NCI-H345 (cell line): ENCODE measurements at regions not wholly inside any gene's neighbourhood (a gene's known extent, or its start where the extent isn't known, plus 50 kb on each side); places are given as distances from the start of the nearest gene placed in this dataset.

Source experiments
- DNase-seq: peaks from one replicate; lab custom pipeline; 2025; lab: John Stamatoyannopoulos, UW

DNA sequence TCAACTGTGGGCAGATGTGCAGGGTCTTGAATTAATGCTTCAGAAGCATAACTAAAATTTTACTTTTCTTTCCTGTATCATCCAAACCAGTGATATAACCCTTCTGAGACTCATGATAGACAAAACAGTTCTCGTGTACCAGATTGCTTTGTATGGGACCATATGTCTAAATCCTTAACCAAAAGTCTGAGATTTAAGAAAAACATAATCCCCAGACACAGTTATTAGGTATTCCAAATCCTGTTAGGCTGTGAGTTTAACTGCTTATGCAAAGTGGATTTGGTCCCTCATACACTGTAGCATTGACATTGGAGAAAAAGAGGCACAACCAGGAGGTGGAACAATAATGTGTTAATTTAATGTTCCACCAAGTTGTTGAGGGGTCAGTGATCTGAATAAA lies 235.0 kb downstream of the PMAIP1 start:
- no peak for DNase-seq

GRCh38 chr18:60130284-60130683 lies 230.5 kb downstream of the PMAIP1 start:
- no peak for DNase-seq

DNA sequence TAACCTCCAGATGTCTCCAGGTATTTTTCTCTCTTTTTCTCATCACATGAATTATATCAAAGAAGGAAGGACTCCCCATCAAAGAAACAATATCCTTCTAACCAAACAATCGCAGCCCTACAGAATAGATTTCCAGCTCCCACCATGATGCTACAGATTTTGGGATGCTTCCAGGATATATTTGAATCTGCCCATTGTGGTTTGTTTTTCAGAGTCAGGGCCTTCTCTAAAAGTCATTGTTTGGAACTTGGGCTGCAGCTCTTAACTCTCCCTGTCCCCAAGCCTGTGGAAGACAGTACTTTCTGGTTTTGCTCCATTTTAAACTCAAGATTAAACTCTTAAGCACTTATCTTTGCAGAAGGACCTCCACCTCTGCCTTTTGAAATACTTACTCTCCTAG lies 223.2 kb downstream of the PMAIP1 start:
- no peak for DNase-seq

DNA sequence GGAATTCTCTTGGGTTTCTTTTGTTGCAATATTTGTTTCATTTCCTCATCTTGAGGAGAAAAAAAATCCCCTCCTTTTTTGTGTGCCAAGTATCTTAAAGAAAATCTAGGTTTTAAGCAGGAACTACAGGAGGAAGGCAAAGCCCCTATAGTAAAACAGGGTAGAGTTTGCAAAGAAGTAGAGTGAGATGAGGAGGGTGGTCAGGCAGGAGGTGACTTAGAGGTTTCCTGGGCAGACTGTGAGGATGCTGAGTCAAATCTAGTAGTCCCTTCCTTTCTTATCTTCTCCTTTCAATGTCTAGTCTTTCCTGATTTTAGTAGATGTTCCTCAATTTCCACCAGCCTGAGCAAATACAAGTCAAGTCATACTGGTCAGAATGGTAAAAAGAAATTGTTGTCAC lies 222.5 kb downstream of the PMAIP1 start:
- DNase-seq, result no peak

- no peak for DNase-seq
Measured at GRCh38 chr18:60120231-60120750, 220.5 kb downstream of the PMAIP1 start.

GRCh38 chr18:60117321-60117720 lies 217.5 kb downstream of the PMAIP1 start:
- DNase-seq, result no peak

DNA sequence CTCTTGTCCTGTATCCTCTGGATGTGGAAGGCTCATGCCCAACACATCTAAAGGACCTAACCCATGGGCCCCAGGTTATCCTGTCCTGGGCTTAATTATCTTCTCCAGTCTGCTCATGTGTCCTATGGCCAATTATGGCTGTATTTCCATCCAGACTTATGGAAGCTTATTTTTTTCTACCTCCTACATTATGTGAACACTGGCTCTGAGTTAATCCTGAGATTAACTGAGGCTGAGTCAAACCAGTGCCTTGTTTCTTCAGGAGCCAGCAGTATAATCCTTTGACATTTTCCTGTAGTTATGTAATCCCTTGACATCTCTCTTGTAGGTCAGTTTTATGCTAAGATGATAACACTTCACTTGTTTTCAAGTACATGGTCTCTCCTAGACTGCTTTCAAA lies 213.6 kb downstream of the PMAIP1 start:
- no peak for DNase-seq

GRCh38 chr18:60112369-60112768 lies 212.6 kb downstream of the PMAIP1 start:
- DNase-seq, result no peak

GRCh38 chr18:60111525-60111924 lies 211.7 kb downstream of the PMAIP1 start:
- no peak for DNase-seq

DNA sequence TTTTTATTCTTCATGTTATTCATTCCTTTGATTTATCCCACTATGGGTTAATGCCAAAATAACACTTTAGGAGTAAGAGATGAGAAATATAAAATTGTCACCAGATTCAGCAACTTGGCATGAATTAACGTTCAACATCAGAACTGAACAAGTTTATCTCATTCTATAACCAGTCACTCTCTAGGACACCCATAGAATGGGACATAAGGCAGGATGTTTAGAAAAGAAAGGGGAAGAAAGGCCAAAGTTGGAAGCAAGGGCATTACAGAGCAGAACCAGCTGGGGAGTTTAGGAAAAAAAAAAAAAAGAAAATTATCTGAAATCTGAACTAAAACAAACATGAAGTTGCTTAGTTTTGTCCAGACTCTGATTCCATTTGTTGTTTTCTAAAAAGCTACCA lies 211.0 kb downstream of the PMAIP1 start:
- DNase-seq, result no peak

GRCh38 chr18:60100778-60101177 lies 201.0 kb downstream of the PMAIP1 start:
- DNase-seq, result no peak

DNA sequence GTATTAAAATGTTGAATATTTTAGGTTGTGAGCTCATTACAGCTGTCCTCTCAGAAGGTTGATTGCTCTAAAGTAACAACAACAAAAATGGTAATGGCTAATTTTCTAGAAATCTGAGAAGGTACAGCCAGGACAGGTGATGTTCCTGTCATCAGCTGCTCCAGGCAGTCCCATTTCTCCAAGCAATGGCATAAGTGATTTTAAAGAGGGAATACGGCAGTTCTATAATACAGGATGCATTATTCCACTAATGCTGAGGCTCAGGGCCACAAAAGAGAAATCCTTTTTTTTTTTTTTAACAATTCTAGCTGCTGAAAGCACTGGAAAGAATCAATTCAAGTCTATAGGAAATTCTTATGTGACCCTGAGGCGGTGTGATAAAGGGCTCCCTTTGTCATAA lies 199.9 kb downstream of the PMAIP1 start:
- DNase-seq, result no peak

GRCh38 chr18:60096428-60096827 lies 196.6 kb downstream of the PMAIP1 start:
- DNase-seq, result no peak

GRCh38 chr18:60092073-60092472 lies 192.3 kb downstream of the PMAIP1 start:
- no peak for DNase-seq

GRCh38 chr18:60090170-60090569 lies 190.4 kb downstream of the PMAIP1 start:
- no peak for DNase-seq

DNA sequence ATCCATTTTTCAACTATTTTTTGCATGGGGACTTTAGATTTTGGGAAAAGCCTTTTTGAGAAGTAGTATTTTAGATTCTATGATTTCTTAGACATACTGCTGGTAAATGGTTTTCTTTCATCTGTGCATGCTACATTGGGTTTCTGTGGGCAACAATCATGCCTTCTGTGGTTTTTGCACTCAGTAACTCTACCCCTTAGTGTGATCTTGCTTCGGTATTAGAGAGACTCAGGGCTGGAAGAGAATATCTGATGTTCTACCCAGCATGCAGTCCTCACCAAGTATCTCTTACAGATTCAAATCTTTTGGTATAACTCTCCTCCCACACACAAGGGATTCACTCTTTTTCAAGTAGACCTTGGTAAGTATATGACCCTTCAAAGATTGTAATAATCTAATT lies 183.0 kb downstream of the PMAIP1 start:
- no peak for DNase-seq

DNA sequence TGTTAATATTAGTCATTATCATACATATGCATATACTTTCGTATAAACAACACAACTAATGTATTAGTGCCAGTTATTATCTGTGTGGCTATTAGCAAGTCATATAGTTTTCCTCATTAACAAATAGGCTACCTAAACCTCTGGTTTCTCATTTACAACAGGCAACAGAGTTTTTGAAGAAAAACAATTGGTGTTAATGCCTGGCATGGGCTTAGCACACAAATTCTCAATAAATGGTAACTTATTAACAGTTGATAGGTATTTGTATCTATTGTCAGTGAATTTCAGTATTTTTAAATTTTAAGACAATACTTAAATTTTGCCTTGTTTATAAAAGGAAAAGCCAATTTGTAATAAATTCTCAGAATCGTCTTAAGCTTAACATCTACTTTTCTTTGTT lies 182.5 kb downstream of the PMAIP1 start:
- DNase-seq, result no peak

- no peak for DNase-seq
Measured at GRCh38 chr18:60075477-60075876, 175.7 kb downstream of the PMAIP1 start.

GRCh38 chr18:60070631-60071030 lies 170.8 kb downstream of the PMAIP1 start:
- DNase-seq, result no peak

DNA sequence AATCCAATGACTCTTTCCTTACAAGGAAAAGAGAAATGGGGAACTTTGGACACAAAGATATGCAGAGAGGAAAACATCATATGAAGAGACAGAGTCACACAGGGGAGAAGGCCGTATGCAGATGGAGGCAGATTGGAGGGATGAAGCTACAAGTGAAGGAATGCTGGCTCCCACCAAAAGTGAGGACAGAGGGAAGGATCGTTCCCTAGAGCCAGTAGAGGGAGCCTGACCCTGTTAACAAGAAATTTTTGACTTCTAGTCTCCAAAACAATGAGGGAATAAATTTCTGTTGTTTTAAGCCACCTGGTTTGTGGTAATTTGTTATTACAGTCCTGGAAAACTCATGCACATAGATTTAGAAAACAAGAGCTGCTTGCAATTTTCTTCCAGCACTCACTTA lies 169.3 kb downstream of the PMAIP1 start:
- DNase-seq, result no peak

DNA sequence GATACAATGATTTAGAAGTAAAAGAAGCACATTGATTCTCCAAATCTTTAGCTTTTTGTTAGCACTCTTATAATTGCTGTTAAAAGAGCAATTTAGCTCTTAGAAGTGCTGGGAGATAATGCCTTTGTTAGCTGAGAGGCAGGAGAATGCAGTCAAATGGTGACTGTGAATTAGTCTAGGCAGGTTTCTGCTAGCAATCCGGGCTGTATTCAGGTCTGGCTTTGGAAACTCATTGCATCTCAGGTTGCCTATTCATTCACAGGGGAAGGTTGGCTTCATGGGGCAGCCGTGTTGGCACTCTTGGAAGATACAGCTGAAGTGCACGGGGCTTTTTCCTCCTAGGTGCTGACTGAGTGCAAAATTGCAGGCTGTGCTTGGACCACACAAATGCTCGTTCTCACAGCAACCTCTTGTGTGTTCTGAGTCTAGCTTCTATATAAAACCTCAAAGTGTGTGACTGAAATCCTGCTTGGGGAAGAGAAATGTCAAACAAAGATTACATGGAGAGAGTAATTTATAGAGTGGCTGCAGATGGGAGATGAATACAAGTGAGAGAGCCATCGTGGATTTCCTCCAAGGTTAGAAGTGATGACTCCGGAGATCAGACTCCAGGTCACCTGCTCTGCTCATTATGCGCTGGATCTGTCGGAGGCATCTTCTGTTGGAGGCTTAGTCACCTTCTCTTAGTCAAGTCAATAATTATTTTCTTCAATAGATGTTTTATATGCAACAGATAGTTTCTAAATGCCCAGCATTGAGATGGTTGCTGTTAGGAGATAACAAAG lies 167.8 kb downstream of the PMAIP1 start:
- peak; percentile 47 for DNase-seq

- DNase-seq, result no peak
Measured at GRCh38 chr18:60066219-60066975, 166.6 kb downstream of the PMAIP1 start.

GRCh38 chr18:60064271-60064670 lies 164.5 kb downstream of the PMAIP1 start:
- no peak for DNase-seq
